Panc1 (cell line): ENCODE measurements at regions not wholly inside any gene's neighbourhood (a gene's known extent, or its start where the extent isn't known, plus 50 kb on each side); places are given as distances from the start of the nearest gene placed in this dataset.

ENCODE experiments used
- POLR2AphosphoS5 ChIP-seq: IDR thresholded peaks from 2 replicates; pipeline ENCODE4 v1.6.1; 2012; ENCODE audit warnings: mild to moderate bottlenecking, low read depth, low read length, moderate library complexity
- REST ChIP-seq, 2 experiments: IDR thresholded peaks; 2 replicates each; pipeline ENCODE4 v1.6.1; 2011 to 2012; ENCODE audit warnings: low read depth in 2 of 2, control low read depth in 1 of 2, low read length in 1 of 2, mild to moderate bottlenecking in 1 of 2, moderate library complexity in 1 of 2; ENCODE audit not compliant: insufficient read depth in 1 of 2
- TF ChIP-seq, protein P1 (sequence below): fragments of 450-650 bp; IDR thresholded peaks from 2 replicates; pipeline ENCODE4 v1.5.1; 2017; ENCODE audit warnings: mild to moderate bottlenecking

- TF ChIP-seq, protein P1, sequence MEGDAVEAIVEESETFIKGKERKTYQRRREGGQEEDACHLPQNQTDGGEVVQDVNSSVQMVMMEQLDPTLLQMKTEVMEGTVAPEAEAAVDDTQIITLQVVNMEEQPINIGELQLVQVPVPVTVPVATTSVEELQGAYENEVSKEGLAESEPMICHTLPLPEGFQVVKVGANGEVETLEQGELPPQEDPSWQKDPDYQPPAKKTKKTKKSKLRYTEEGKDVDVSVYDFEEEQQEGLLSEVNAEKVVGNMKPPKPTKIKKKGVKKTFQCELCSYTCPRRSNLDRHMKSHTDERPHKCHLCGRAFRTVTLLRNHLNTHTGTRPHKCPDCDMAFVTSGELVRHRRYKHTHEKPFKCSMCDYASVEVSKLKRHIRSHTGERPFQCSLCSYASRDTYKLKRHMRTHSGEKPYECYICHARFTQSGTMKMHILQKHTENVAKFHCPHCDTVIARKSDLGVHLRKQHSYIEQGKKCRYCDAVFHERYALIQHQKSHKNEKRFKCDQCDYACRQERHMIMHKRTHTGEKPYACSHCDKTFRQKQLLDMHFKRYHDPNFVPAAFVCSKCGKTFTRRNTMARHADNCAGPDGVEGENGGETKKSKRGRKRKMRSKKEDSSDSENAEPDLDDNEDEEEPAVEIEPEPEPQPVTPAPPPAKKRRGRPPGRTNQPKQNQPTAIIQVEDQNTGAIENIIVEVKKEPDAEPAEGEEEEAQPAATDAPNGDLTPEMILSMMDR = no peak
- no peak for TF ChIP-seq POLR2AphosphoS5
- no peak for TF ChIP-seq REST (IDR thresholded peaks at IDR 0.05; ENCODE audit: insufficient read depth in 1 of 2, low read depth in 2 of 2, low read length in 1 of 2)
Measured at GRCh38 chr14:89551432-89551831, 134.4 kb upstream of the FOXN3 start.
